H9 (cell line): ENCODE measurements at regions not wholly inside any gene's neighbourhood (a gene's known extent, or its start where the extent isn't known, plus 50 kb on each side); places are given as distances from the start of the nearest gene placed in this dataset.
"Not testable (repeated sequence)": the region's sequence is repeated elsewhere in the genome, so short reads cannot be mapped to it uniquely, and the experiment has no call there.

Source experiments
- DNase-seq: peaks from one replicate; pipeline ENCODE4 v3.0.0-alpha.2; 2017
- H2AFZ ChIP-seq: one replicate; pipeline ENCODE4 v1.6.1; 2013; ENCODE audit warnings: mild to moderate bottlenecking, low read length, control low read depth, moderate library complexity
- H2AK5ac ChIP-seq: 2 replicates; pipeline ENCODE4 v1.6.1; 2013; ENCODE audit warnings: low read length, control low read depth, mixed read lengths; ENCODE audit not compliant: insufficient read length
- H2BK120ac ChIP-seq: one replicate; pipeline ENCODE4 v1.6.1; 2013; ENCODE audit warnings: low read depth, mild to moderate bottlenecking, low read length, control low read depth, inconsistent platforms; ENCODE audit not compliant: poor library complexity, severe bottlenecking
- H2BK12ac ChIP-seq: 2 replicates; pipeline ENCODE4 v1.6.1; 2013; ENCODE audit warnings: low read length, control low read depth, mixed read lengths, low read depth; ENCODE audit not compliant: insufficient read length
- H2BK15ac ChIP-seq: 2 replicates; pipeline ENCODE4 v1.6.1; 2013; ENCODE audit warnings: low read depth, low read length, control low read depth
- H2BK20ac ChIP-seq: one replicate; pipeline ENCODE4 v1.6.1; 2013; ENCODE audit warnings: low read depth, mild to moderate bottlenecking, low read length, control low read depth, inconsistent platforms; ENCODE audit not compliant: poor library complexity, severe bottlenecking
- H2BK5ac ChIP-seq: 2 replicates; pipeline ENCODE4 v1.6.1; 2013; ENCODE audit warnings: low read length, control low read depth, mixed read lengths; ENCODE audit not compliant: insufficient read length
- H3K14ac ChIP-seq: 2 replicates; pipeline ENCODE4 v1.6.1; 2013; ENCODE audit warnings: low read length, control low read depth; ENCODE audit not compliant: insufficient read depth
- H3K18ac ChIP-seq: 2 replicates; pipeline ENCODE4 v1.6.1; 2013; ENCODE audit warnings: low read depth, mild to moderate bottlenecking, mixed read lengths, low read length, control low read depth; ENCODE audit not compliant: insufficient read length
- H3K23ac ChIP-seq: 2 replicates; pipeline ENCODE4 v1.6.1; 2013; ENCODE audit warnings: low read length, control low read depth, mixed read lengths, low read depth; ENCODE audit not compliant: insufficient read length
- H3K23me2 ChIP-seq: 2 replicates; pipeline ENCODE4 v1.6.1; 2013; ENCODE audit warnings: low read depth, mild to moderate bottlenecking, mixed read lengths, low read length, control low read depth; ENCODE audit not compliant: insufficient read length, poor library complexity, severe bottlenecking
- H3K27ac ChIP-seq: 2 replicates; pipeline ENCODE4 v1.5.1; 2013; ENCODE audit warnings: low read length, control low read depth, mixed read lengths, low read depth; ENCODE audit not compliant: insufficient read length
- H3K27me3 ChIP-seq: 2 replicates; pipeline ENCODE4 v1.6.1; 2013; ENCODE audit warnings: low read length, control low read depth, inconsistent platforms; ENCODE audit not compliant: insufficient read depth
- H3K4ac ChIP-seq: 2 replicates; pipeline ENCODE4 v1.6.1; 2013; ENCODE audit warnings: low read depth, mild to moderate bottlenecking, control low read depth, inconsistent platforms, low read length, moderate library complexity
- H3K4me1 ChIP-seq: 2 replicates; pipeline ENCODE4 v1.6.1; 2013; ENCODE audit warnings: low read length, control low read depth, inconsistent platforms; ENCODE audit not compliant: insufficient read depth
- H3K4me2 ChIP-seq: 2 replicates; pipeline ENCODE4 v1.6.1; 2013; ENCODE audit warnings: low read length, control low read depth, mixed read lengths; ENCODE audit not compliant: insufficient read length, insufficient read depth
- H3K56ac ChIP-seq: 2 replicates; pipeline ENCODE4 v1.6.1; 2013; ENCODE audit warnings: low read depth, mild to moderate bottlenecking, mixed read lengths, low read length, control low read depth; ENCODE audit not compliant: insufficient read length
- H3K79me1 ChIP-seq: 2 replicates; pipeline ENCODE4 v1.6.1; 2013; ENCODE audit warnings: low read depth, mild to moderate bottlenecking, moderate library complexity, low read length, control low read depth, inconsistent platforms; ENCODE audit not compliant: insufficient read depth, poor library complexity, severe bottlenecking
- H3K79me2 ChIP-seq: 2 replicates; pipeline ENCODE4 v1.6.1; 2013; ENCODE audit warnings: low read length, control low read depth, inconsistent platforms; ENCODE audit not compliant: insufficient read depth
- H3K9ac ChIP-seq: 2 replicates; pipeline ENCODE4 v1.6.1; 2013; ENCODE audit warnings: low read length, control low read depth, mixed read lengths; ENCODE audit not compliant: insufficient read length; ENCODE audit errors: extremely low read depth
- H3K9me3 ChIP-seq: one replicate; pipeline ENCODE4 v1.6.1; 2013; ENCODE audit warnings: low read depth, low read length, inconsistent platforms; ENCODE audit not compliant: control insufficient read depth
- H3T11ph ChIP-seq: one replicate; pipeline ENCODE4 v1.6.1; 2013; ENCODE audit warnings: mild to moderate bottlenecking, low read length, control low read depth, inconsistent platforms
- H4K20me1 ChIP-seq: one replicate; pipeline ENCODE4 v1.6.1; 2013; ENCODE audit not compliant: control insufficient read depth, insufficient read length, insufficient read depth
- H4K5ac ChIP-seq: 2 replicates; pipeline ENCODE4 v1.6.1; 2013; ENCODE audit warnings: low read depth, mild to moderate bottlenecking, mixed read lengths, low read length, control low read depth; ENCODE audit not compliant: insufficient read length
- H4K8ac ChIP-seq: replicated peaks from 2 replicates; pipeline ENCODE4 v1.6.1; 2013; ENCODE audit warnings: low read length, control low read depth, mixed read lengths, low read depth; ENCODE audit not compliant: insufficient read length
- H4K91ac ChIP-seq: 2 replicates; pipeline ENCODE4 v1.6.1; 2013; ENCODE audit warnings: low read depth, mild to moderate bottlenecking, moderate library complexity, mixed read lengths, low read length, control low read depth; ENCODE audit not compliant: insufficient read length
- H3K27ac Mint-ChIP-seq, 3 experiments: 2 replicates in 2 of 3; 3 replicates in 1 of 3; pipeline ENCODE4 v1.8.0; 2020 to 2021; ENCODE audit warnings: mixed read lengths in 3 of 3, mild to moderate bottlenecking in 1 of 3, moderate library complexity in 1 of 3
- H3K27me3 Mint-ChIP-seq: 2 replicates; pipeline ENCODE4 v1.8.0; 2021; ENCODE audit warnings: low read depth, mild to moderate bottlenecking, moderate library complexity, mixed read lengths
- H3K36me3 Mint-ChIP-seq, 3 experiments: 2 replicates in 2 of 3; 3 replicates in 1 of 3; pipeline ENCODE4 v1.8.0; 2020 to 2021; ENCODE audit warnings: low read depth in 3 of 3, mixed read lengths in 3 of 3; ENCODE audit not compliant: insufficient read depth in 1 of 3
- H3K4me1 Mint-ChIP-seq, 2 experiments: 2 replicates each; pipeline ENCODE4 v1.8.0; 2020; ENCODE audit warnings: mixed read lengths in 2 of 2
- H3K4me3 Mint-ChIP-seq, 2 experiments: 2 replicates in 1 of 2; 3 replicates in 1 of 2; pipeline ENCODE4 v1.8.0; 2020 to 2021; ENCODE audit warnings: mild to moderate bottlenecking in 2 of 2, mixed read lengths in 2 of 2, moderate library complexity in 1 of 2
- H3K9me3 Mint-ChIP-seq, 2 experiments: 2 replicates in 1 of 2; 3 replicates in 1 of 2; pipeline ENCODE4 v1.8.0; 2020; ENCODE audit warnings: mild to moderate bottlenecking in 2 of 2, mixed read lengths in 2 of 2, moderate library complexity in 1 of 2
- WGBS: extraction: QIAGEN DNeasy Blood & Tissue Kit; methylation state at CpG from one replicate; pipeline ENCODE4 v1.1.7; 2013; ENCODE audit warnings: missing lambda C conversion rate, low lambda C conversion rate, mixed read lengths; ENCODE audit not compliant: insufficient read length; ENCODE audit errors: extremely low coverage; 5-methylcytosine and 5-hydroxymethylcytosine counted together

GRCh38 chr21:9752028-9752427 is 769.4 kb upstream of the TPTE start:
- H3K56ac ChIP-seq, H3K27me3 ChIP-seq, H2BK20ac ChIP-seq, H3K4me3 Mint-ChIP-seq, H4K91ac ChIP-seq, H3K18ac ChIP-seq, H3K9ac ChIP-seq, H2BK5ac ChIP-seq, H3K4me1 Mint-ChIP-seq, H3K23ac ChIP-seq, H3K23me2 ChIP-seq, DNase-seq, H3K79me2 ChIP-seq, H3K14ac ChIP-seq, H2AK5ac ChIP-seq, H3K4me1 ChIP-seq, H3K27me3 Mint-ChIP-seq, H3T11ph ChIP-seq, H2BK15ac ChIP-seq, H3K27ac ChIP-seq, H4K5ac ChIP-seq, H2BK12ac ChIP-seq, H3K4me2 ChIP-seq, H3K27ac Mint-ChIP-seq, H4K20me1 ChIP-seq, H2BK120ac ChIP-seq, H3K4ac ChIP-seq, H4K8ac ChIP-seq, H3K9me3 Mint-ChIP-seq, H2AFZ ChIP-seq, H3K79me1 ChIP-seq: not testable (repeated sequence)
- peaks cover 97% of the 10 kb centered on the region for H3K9me3 ChIP-seq
- no CpG with 5 or more reads among the region's 9 CpGs for WGBS
- H3K36me3 Mint-ChIP-seq, result peaks cover 0 to 15% (median 8%) of the 10 kb centered on the region in 3 experiments; a peak in 6 of 7 replicates

- peaks cover 99% of the 10 kb centered on the region for H3K9me3 ChIP-seq
- not testable (repeated sequence) for H3K27me3 ChIP-seq, H3K4me1 Mint-ChIP-seq, H3K4me3 Mint-ChIP-seq, H3K27ac ChIP-seq, H3K79me2 ChIP-seq, H4K20me1 ChIP-seq, H2BK5ac ChIP-seq, H3K56ac ChIP-seq, H3T11ph ChIP-seq, H2BK120ac ChIP-seq, H3K23ac ChIP-seq, H2BK12ac ChIP-seq, H3K4me1 ChIP-seq, H3K18ac ChIP-seq, H3K4me2 ChIP-seq, H2BK20ac ChIP-seq, DNase-seq, H3K9me3 Mint-ChIP-seq, H3K36me3 Mint-ChIP-seq, H3K4ac ChIP-seq, H2AK5ac ChIP-seq, H3K27me3 Mint-ChIP-seq, H4K5ac ChIP-seq, H4K91ac ChIP-seq, H3K23me2 ChIP-seq, H3K9ac ChIP-seq, H3K27ac Mint-ChIP-seq, H4K8ac ChIP-seq, H2AFZ ChIP-seq, H3K14ac ChIP-seq, H2BK15ac ChIP-seq, H3K79me1 ChIP-seq
- no CpG with 5 or more reads among the region's 10 CpGs for WGBS
Observed at GRCh38 chr21:9753441-9753840, 767.9 kb upstream of the TPTE start.
